Hepatocyte (in vitro differentiated cells): ENCODE measurements at regions not wholly inside any gene's neighbourhood (a gene's known extent, or its start where the extent isn't known, plus 50 kb on each side); places are given as distances from the start of the nearest gene placed in this dataset.
A peak's percentile ranks its signal among the peaks of the same experiment; 100 is the strongest.

Experiments used
- DNase-seq: peaks from one replicate; pipeline ENCODE4 v3.0.0-alpha.2; 2016; ENCODE audit warnings: low spot score
- H2AFZ ChIP-seq: fragments of 200-600 bp; sonication (generic); 2 replicates; pipeline ENCODE4 v1.6.0; 2016; ENCODE audit warnings: antibody characterized with exemption, mild to moderate bottlenecking
- H3K27ac ChIP-seq: fragments of 200-600 bp; sonication (generic); 2 replicates; pipeline ENCODE4 v1.5.1; 2016; ENCODE audit warnings: mild to moderate bottlenecking
- H3K27me3 ChIP-seq: fragments of 200-600 bp; sonication (generic); 2 replicates; pipeline ENCODE4 v1.6.1; 2016
- H3K36me3 ChIP-seq: fragments of 200-600 bp; sonication (generic); replicated peaks from 2 replicates; pipeline ENCODE4 v1.5.1; 2016; ENCODE audit warnings: low read depth; ENCODE audit not compliant: insufficient read depth
- H3K4me1 ChIP-seq: fragments of 200-600 bp; sonication (generic); 2 replicates; pipeline ENCODE4 v1.5.1; 2016; ENCODE audit warnings: mild to moderate bottlenecking, moderate library complexity; ENCODE audit not compliant: insufficient read depth
- H3K4me2 ChIP-seq: fragments of 200-600 bp; sonication (generic); 2 replicates; pipeline ENCODE4 v1.6.0; 2016
- H3K4me3 ChIP-seq: fragments of 200-600 bp; sonication (generic); 2 replicates; pipeline ENCODE4 v1.5.1; 2016; ENCODE audit warnings: mild to moderate bottlenecking
- H3K79me2 ChIP-seq: fragments of 200-600 bp; sonication (generic); 2 replicates; pipeline ENCODE4 v1.6.0; 2017; ENCODE audit warnings: mild to moderate bottlenecking
- H3K9me2 ChIP-seq: fragments of 200-600 bp; sonication (generic); replicated peaks from 2 replicates; pipeline ENCODE4 v1.6.0; 2017; ENCODE audit warnings: mild to moderate bottlenecking; ENCODE audit not compliant: insufficient read depth
- H3K9me3 ChIP-seq: fragments of 200-600 bp; sonication (generic); 2 replicates; pipeline ENCODE4 v1.5.1; 2016; ENCODE audit warnings: low read depth, mild to moderate bottlenecking
- H4K20me1 ChIP-seq: fragments of 200-600 bp; sonication (generic); 2 replicates; pipeline ENCODE4 v1.6.0; 2016; ENCODE audit warnings: mild to moderate bottlenecking; ENCODE audit not compliant: insufficient read depth, poor library complexity, severe bottlenecking
- EZH2 ChIP-seq: fragments of 200-600 bp; sonication (generic); IDR thresholded peaks from 2 replicates; pipeline ENCODE4 v1.6.1; 2016; ENCODE audit warnings: antibody characterized with exemption, mild to moderate bottlenecking, borderline replicate concordance
- EZH2phosphoT487 ChIP-seq: fragments of 200-600 bp; sonication (generic); IDR thresholded peaks from one replicate; pipeline ENCODE4 v1.6.1; 2018; ENCODE audit warnings: antibody characterized with exemption, mild to moderate bottlenecking, low read depth, moderate library complexity; ENCODE audit not compliant: unreplicated experiment, severe bottlenecking
- WGBS: methylation state at CpG from one replicate; pipeline ENCODE4 v1.1.6; 2016; ENCODE audit warnings: low lambda C conversion rate; ENCODE audit errors: missing lambda C conversion rate; 5-methylcytosine and 5-hydroxymethylcytosine counted together
- TF ChIP-seq, protein P1 (sequence below): fragments of 200-600 bp; sonication (generic); IDR thresholded peaks from 2 replicates; pipeline ENCODE4 v1.5.1; 2016; ENCODE audit warnings: antibody characterized with exemption, mild to moderate bottlenecking; ENCODE audit not compliant: poor library complexity

DNA sequence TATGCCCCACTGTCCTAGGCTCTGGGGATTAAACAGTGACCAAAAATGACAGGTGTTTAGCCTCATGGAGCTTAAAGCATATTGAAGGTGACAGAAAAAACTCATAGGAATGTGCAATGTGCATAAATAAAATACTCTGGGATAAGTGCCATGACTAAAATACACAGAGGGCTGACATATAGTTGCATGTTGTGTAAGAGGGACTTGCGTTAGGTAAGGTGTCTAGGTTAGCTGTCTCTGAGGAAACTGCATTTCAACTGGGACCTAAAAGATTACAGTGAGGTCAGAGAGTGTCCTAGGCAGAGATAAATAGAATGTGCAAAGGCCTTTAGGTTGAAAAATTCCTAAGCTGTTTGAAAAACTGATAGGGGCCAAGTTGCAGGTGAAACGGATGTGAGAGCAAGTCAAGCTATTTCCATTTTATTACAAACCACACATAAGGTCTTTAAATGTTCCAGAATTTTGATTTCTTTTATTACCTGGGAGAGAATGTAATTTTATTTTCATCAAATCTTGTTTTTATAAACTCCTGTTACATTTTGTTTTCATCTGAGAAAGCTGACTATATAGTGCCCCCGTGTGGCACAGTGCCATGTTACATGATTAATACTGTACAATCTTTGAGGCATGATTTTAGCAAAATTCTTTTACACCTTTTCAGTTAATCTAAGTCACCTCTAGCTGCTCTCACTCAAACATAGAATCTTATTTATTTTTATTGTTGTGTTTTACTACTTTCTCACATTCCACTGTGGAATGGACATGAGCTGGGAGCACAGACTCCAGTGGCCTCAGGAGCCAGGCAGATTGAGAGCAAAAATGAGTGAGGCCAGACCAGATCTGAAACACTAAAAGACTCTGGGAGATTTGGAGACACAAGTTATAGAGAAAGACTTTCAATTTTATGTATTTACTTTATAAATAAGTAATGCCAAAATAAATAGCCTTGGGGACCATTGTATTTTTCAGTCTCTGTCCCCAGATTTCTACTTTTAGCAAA lies 259.6 kb upstream of the ZNF717 start:
- Histone ChIP-seq H3K27me3 (no peaks in the 10 kb centered on the region), H3K4me2 (no peak overlapping the region), H3K4me1 (no peaks in the 10 kb centered on the region), H3K9me3 (no peaks in the 10 kb centered on the region), H3K36me3 (no peaks in the 10 kb centered on the region), H4K20me1 (no peaks in the 10 kb centered on the region), H3K4me3 (no peak overlapping the region), H2AFZ (no peak overlapping the region), H3K27ac (no peak overlapping the region), H3K9me2 (no peaks in the 10 kb centered on the region), H3K79me2 (no peaks in the 10 kb centered on the region)
- DNase-seq: peak; percentile 74
- TF ChIP-seq EZH2phosphoT487: no peak
- TF ChIP-seq, protein P1, sequence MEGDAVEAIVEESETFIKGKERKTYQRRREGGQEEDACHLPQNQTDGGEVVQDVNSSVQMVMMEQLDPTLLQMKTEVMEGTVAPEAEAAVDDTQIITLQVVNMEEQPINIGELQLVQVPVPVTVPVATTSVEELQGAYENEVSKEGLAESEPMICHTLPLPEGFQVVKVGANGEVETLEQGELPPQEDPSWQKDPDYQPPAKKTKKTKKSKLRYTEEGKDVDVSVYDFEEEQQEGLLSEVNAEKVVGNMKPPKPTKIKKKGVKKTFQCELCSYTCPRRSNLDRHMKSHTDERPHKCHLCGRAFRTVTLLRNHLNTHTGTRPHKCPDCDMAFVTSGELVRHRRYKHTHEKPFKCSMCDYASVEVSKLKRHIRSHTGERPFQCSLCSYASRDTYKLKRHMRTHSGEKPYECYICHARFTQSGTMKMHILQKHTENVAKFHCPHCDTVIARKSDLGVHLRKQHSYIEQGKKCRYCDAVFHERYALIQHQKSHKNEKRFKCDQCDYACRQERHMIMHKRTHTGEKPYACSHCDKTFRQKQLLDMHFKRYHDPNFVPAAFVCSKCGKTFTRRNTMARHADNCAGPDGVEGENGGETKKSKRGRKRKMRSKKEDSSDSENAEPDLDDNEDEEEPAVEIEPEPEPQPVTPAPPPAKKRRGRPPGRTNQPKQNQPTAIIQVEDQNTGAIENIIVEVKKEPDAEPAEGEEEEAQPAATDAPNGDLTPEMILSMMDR: peak; percentile 72
- TF ChIP-seq EZH2: no peak
- WGBS: 39% methylated on average over 3 of the region's 3 CpGs

DNA sequence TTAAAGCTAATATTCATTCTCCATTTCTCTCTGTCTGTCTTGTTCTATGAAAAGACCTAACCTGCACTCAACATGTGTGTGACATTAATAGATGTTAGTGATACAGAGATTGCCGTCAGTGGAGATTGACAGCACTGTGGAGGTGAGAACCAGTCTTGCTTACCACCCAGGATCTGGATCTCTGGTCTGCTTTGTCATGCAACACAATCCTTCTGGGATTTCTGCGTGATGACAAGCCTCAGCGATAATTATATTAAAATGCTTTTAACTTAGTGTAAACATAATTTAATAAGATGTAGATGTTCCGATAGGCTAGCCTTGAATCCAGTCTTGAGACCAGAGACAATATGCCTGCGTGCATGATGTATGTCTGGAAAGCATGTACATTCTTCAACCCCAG lies 262.0 kb upstream of the ZNF717 start:
- Histone ChIP-seq H3K9me2 (no peaks in the 10 kb centered on the region), H3K79me2 (no peaks in the 10 kb centered on the region), H3K36me3 (no peaks in the 10 kb centered on the region), H4K20me1 (no peaks in the 10 kb centered on the region), H3K9me3 (no peaks in the 10 kb centered on the region), H2AFZ (no peak overlapping the region), H3K4me2 (no peak overlapping the region), H3K4me1 (no peaks in the 10 kb centered on the region), H3K27me3 (no peaks in the 10 kb centered on the region), H3K4me3 (no peak overlapping the region), H3K27ac (no peak overlapping the region)
- WGBS: 78% methylated on average over 5 of the region's 5 CpGs
- TF ChIP-seq EZH2phosphoT487 (no peak), EZH2 (no peak)
- TF ChIP-seq, protein P1: no peak
- no peak for DNase-seq

DNA sequence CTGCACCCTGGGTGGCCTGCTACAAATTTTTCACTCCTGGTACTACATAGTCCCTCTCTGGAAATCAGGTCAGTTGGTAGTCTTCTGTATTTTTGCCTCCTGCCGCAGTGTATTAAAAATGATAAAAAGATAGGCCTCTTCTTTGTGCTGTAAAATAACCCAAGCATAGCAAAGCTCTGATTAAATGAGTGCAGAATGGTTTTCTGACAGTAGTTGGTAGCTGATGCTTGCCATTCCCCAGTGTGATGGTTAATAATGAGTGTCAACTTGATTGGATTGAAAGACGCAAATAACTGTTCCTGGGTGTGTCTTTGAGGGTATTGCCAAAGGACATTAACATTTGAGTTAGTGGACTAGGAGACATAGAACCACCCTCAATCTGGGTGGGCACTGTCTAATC lies 264.4 kb upstream of the ZNF717 start:
- H4K20me1 ChIP-seq: no peaks in the 10 kb centered on the region
- H3K36me3 ChIP-seq: no peaks in the 10 kb centered on the region
- no peaks in the 10 kb centered on the region for H3K27me3 ChIP-seq
- H3K9me3 ChIP-seq: no peaks in the 10 kb centered on the region
- no peak overlapping the region for H3K4me2 ChIP-seq
- H3K79me2 ChIP-seq: no peaks in the 10 kb centered on the region
- H3K9me2 ChIP-seq: no peaks in the 10 kb centered on the region
- DNase-seq: no peak
- no peaks in the 10 kb centered on the region for H3K4me1 ChIP-seq
- TF ChIP-seq, protein P1: no peak
- TF ChIP-seq EZH2phosphoT487: no peak
- TF ChIP-seq EZH2: no peak
- H2AFZ ChIP-seq: no peak overlapping the region
- no peak overlapping the region for H3K4me3 ChIP-seq
- H3K27ac ChIP-seq: no peak overlapping the region
- WGBS: 94% methylated on average over 2 of the region's 2 CpGs
